Testis (tissue), 2 donors: ENCODE measurements at regions not wholly inside any gene's neighbourhood (a gene's known extent, or its start where the extent isn't known, plus 50 kb on each side); places are given as distances from the start of the nearest gene placed in this dataset.

Source experiments
- DNase-seq: peaks from one replicate; pipeline ENCODE4 v3.0.0-alpha.2; 2019
- H3K27ac ChIP-seq, 2 donors: fragments of 200-600 bp; sonication (generic); one replicate each; pipeline ENCODE4 v1.5.1; 2019
- H3K27me3 ChIP-seq: fragments of 200-600 bp; sonication (generic); one replicate; pipeline ENCODE4 v1.5.1; 2019
- H3K36me3 ChIP-seq: fragments of 200-600 bp; sonication (generic); one replicate; pipeline ENCODE4 v1.5.1; 2017; ENCODE audit warnings: low read depth; ENCODE audit errors: missing control alignments
- H3K4me1 ChIP-seq: fragments of 200-600 bp; sonication (generic); one replicate; pipeline ENCODE4 v1.5.1; 2019
- H3K4me3 ChIP-seq, 2 donors: fragments of 200-600 bp; sonication (generic); one replicate each; pipeline ENCODE4 v1.5.1; 2017 to 2019
- H3K9me3 ChIP-seq: fragments of 200-600 bp; sonication (generic); one replicate; pipeline ENCODE4 v1.5.1; 2017
- POLR2A ChIP-seq: fragments of 450-650 bp; IDR thresholded peaks from one replicate; pipeline ENCODE4 v1.6.1; 2017; ENCODE audit warnings: antibody characterized with exemption, mild to moderate bottlenecking, moderate library complexity
- WGBS, 2 donors: methylation state at CpG; one replicate each; pipeline ENCODE4 v1.1.5; 2018; 5-methylcytosine and 5-hydroxymethylcytosine counted together
- intact Hi-C: fragments of 100-400 bp; cut with DNase I; formaldehyde crosslinking; loops from one replicate; pipeline ENCODE4 v1.15.1; 2023; ENCODE audit warnings: low total_unique reads
- TF ChIP-seq, protein P1 (sequence below), 3 experiments: fragments of 450-650 bp in 2 of 3; fragments of 200-600 bp in 1 of 3; sonication (generic) in 1 of 3; IDR thresholded peaks; one replicate each; pipeline ENCODE4 v1.5.1; 2016 to 2019; ENCODE audit warnings: antibody characterized with exemption in 3 of 3, mild to moderate bottlenecking in 2 of 3, moderate library complexity in 1 of 3

DNA sequence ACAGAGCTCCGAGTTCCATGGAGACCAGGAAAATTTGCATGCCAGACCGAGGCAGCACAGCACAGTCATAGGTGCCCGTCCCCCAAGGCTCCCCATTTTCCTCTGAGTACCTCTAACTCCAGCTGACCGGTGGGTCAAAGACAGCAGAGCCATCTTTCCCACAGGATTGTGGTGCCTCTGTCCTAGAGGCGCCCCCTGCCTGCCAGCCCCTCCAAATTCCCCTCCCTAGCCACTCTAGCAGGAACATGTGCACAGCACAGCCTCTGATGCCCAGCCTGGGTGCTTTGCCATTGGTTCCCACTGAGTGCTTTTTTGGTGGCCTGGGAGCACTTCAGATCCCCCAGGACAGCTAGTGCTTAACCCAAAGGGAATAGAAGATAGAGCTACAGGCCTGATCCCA, 368.5 kb upstream of the PABPC5 start:
- no peaks in the 10 kb centered on the region for H3K9me3 ChIP-seq
- WGBS, 2 donors, result 90% methylated on average over 2 to 5 of the region's 5 CpGs
- no peak for TF ChIP-seq POLR2A
- TF ChIP-seq, protein P1, sequence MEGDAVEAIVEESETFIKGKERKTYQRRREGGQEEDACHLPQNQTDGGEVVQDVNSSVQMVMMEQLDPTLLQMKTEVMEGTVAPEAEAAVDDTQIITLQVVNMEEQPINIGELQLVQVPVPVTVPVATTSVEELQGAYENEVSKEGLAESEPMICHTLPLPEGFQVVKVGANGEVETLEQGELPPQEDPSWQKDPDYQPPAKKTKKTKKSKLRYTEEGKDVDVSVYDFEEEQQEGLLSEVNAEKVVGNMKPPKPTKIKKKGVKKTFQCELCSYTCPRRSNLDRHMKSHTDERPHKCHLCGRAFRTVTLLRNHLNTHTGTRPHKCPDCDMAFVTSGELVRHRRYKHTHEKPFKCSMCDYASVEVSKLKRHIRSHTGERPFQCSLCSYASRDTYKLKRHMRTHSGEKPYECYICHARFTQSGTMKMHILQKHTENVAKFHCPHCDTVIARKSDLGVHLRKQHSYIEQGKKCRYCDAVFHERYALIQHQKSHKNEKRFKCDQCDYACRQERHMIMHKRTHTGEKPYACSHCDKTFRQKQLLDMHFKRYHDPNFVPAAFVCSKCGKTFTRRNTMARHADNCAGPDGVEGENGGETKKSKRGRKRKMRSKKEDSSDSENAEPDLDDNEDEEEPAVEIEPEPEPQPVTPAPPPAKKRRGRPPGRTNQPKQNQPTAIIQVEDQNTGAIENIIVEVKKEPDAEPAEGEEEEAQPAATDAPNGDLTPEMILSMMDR (IDR thresholded peaks at IDR 0.05), result no peak
- no peak overlapping the region for H3K4me3 ChIP-seq
- no peak for DNase-seq
- H3K36me3 ChIP-seq, result no peaks in the 10 kb centered on the region
- intact Hi-C loops, result no loop called here
- H3K27me3 ChIP-seq, result no peaks in the 10 kb centered on the region
- H3K27ac ChIP-seq, result no peak overlapping the region
- no peaks in the 10 kb centered on the region for H3K4me1 ChIP-seq

DNA sequence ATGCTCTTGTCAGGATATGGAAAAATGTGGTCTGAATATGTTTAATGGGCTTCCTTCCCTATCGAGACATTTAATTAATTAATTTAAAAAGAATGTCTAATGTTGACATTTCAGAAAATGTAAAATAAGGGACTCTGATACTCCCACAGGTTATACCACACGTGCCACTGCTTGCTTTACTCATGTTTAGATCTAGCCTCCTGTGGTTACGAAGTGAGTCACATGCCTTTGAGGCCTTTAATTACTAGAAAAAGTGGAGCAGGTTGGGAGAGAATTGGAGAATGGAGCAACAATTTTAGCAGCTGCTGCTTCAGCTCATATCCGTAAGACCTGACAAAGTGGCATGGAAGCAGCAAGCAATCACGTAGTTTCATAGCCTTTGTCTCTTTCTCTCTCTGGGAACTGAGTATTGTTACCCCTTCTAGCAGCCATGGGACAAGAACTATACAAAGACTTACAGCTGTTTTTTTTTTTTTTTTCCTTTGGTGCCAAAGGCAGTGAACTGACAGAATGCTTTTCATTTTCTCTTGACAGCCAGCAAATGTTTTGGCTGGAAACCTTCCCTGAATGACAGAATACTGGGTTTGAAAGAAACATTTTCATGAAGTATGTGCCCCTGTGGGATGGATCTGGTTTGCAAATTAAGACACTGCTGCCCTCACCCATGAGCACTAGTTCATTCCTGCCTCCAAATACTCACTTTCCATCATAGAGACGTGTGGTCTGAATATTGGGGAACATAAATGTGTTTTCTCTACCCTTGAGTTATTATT, 355.1 kb upstream of the PABPC5 start:
- H3K4me1 ChIP-seq, result no peaks in the 10 kb centered on the region
- no peaks in the 10 kb centered on the region for H3K27me3 ChIP-seq
- intact Hi-C loops, result no loop called here
- no peaks in the 10 kb centered on the region for H3K9me3 ChIP-seq
- H3K27ac ChIP-seq, result no peak overlapping the region
- WGBS, 2 donors, result 71% methylated on average over 6 of the region's 6 CpGs
- H3K4me3 ChIP-seq, result no peak overlapping the region
- no peaks in the 10 kb centered on the region for H3K36me3 ChIP-seq
- TF ChIP-seq, protein P1 (IDR thresholded peaks at IDR 0.05), result no peak
- no peak for TF ChIP-seq POLR2A
- no peak for DNase-seq

DNA sequence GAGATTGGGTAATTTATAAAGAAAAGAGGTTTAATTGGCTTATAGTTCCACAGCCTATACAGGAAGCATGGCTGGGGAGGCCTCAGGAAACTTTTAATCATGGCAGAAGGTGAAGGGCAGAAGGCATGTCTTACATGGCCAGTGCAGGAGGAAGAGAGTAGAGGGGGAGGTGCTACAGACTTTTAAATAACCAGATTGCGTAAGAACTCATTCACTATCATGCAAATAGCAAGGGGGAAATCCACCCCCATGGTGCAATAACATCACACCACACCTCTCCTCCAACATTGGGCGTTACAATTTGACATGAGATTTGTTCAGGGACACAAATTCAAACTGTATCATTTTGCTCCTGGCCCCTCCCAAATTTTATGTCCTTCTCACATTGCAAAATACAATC, 353.8 kb upstream of the PABPC5 start:
- H3K4me3 ChIP-seq, result no peak overlapping the region
- intact Hi-C loops, result no loop called here
- no peaks in the 10 kb centered on the region for H3K9me3 ChIP-seq
- H3K27ac ChIP-seq, result no peak overlapping the region
- no peaks in the 10 kb centered on the region for H3K36me3 ChIP-seq
- no peaks in the 10 kb centered on the region for H3K27me3 ChIP-seq
- no peak for DNase-seq
- no peaks in the 10 kb centered on the region for H3K4me1 ChIP-seq
- TF ChIP-seq POLR2A, result no peak
- TF ChIP-seq, protein P1 (IDR thresholded peaks at IDR 0.05), result no peak
- WGBS, 2 donors, result 72 to 90% methylated on average over 2 of the region's 2 CpGs

DNA sequence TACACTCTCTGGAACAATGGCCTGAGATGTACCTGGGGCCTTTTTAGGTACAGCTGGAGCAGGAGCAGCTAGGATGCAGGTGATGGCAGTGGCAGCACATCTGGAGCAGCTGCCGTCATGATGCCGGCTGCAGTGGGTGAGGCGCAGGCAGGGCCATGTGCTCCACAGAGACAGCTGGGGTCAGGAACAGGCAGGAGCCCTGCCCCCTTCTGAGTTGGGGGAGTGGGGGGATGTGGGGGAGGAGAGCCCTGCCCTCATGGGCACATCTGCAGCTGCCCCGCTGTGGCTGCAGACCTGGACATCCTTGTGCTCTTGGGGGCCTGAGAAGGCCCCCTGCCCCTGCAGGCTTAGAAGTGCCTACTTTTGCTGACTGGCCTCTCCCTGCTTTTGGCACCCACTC, 352.8 kb upstream of the PABPC5 start:
- Histone ChIP-seq H3K27me3 (no peaks in the 10 kb centered on the region), H3K4me3 (no peak overlapping the region), H3K4me1 (no peaks in the 10 kb centered on the region), H3K27ac (no peak overlapping the region), H3K9me3 (no peaks in the 10 kb centered on the region), H3K36me3 (no peaks in the 10 kb centered on the region)
- intact Hi-C loops, result no loop called here
- 100% methylated on average over 1 of the region's 4 CpGs for WGBS, 2 donors
- DNase-seq, result no peak
- TF ChIP-seq, protein P1 (IDR thresholded peaks at IDR 0.05), result no peak
- no peak for TF ChIP-seq POLR2A

DNA sequence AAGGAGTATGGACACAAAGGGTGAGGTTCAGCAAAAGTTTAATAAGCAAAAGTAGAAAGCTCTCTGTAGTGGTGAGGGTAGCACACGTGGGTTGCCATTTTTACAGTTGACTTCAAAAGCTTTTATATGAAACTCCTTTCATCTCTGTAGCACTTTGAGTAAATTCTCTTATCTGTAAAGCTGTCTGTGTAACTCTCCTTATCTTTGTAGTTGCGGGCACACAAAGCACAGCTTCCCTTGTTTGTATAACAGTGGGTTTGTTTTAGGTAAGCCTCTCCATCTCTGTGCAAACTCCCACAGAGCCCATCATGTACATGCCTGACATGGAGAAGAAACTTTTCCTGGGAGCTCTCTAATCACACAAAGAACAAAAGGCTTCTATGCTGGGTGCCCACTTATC, 325.9 kb upstream of the PABPC5 start:
- no peak for TF ChIP-seq POLR2A
- TF ChIP-seq, protein P1 (IDR thresholded peaks at IDR 0.05), result no peak
- no peaks in the 10 kb centered on the region for H3K36me3 ChIP-seq
- H3K27ac ChIP-seq, result no peak overlapping the region
- H3K4me3 ChIP-seq, result no peak overlapping the region
- intact Hi-C loops, result no loop called here
- no peaks in the 10 kb centered on the region for H3K4me1 ChIP-seq
- no peaks in the 10 kb centered on the region for H3K9me3 ChIP-seq
- H3K27me3 ChIP-seq, result no peaks in the 10 kb centered on the region
- DNase-seq, result peak; percentile 61
- 13 to 25% methylated on average over 2 of the region's 2 CpGs for WGBS, 2 donors
